ENCODE measurements at regions not wholly inside any gene's neighbourhood (a gene's known extent, or its start where the extent isn't known, plus 50 kb on each side); places are given as distances from the start of the nearest gene placed in this dataset.
"Not testable (repeated sequence)": the region's sequence is repeated elsewhere in the genome, so short reads cannot be mapped to it uniquely, and the experiment has no call there.

DNA sequence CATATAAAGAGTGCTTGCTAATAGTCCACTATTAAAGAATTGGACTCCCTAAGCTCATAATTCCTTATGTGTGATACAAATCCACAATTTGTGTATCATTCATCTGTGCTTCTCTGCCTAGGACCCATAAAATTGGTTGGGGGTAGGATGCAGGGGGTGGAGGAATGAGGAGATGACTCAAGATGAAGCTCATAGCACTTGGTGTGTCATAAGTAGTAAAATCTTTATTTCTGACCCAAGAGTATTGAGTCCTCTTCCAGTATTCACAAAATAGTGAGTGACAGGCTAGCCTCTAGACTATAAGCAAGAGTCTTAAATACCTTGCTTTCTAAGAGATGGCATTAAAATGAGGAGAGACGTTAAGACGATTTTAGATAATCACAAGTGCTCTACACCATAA is 390.9 kb upstream of the CDH19 start:
- no peak for DNase-seq

DNA sequence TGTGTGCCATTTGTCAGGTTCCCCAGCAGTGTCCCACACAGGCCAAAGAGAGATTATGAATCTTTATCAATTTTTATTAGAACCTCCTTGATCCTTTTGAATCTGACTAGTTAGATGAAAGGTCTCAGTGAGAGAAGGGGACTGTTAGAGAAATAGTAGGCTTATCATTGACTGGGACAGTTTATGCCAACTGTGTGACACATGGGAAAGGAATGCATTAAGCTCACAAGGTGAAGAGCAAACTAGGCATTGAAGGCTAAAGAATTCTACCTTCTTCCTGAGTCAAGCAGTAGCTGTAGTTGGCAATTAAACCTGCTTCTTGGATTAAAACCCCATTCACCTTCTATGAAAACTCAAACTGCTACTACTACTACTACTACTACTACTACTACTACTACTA is 389.6 kb upstream of the CDH19 start:
- no peak for DNase-seq

GRCh38 chr18:66990909-66991308 is 387.0 kb upstream of the CDH19 start:
- DNase-seq = no peak

DNA sequence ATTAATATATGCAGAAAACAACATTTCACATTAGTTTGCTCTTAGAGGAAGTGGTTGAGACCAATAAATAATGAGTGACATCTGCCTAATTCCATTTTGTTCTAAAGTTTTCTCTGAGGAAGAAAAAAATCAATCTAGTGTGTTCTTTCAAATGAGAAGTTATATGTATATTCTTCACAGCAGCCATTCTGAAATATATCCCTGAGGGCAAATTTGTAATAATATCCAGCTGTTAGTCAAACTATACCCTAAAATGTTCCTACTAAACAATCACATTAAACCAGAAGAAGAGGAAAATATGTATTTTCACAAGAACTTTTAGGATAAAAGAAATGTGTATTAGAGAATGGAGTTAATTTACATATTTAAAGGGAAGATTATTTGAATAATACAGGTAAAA is 375.1 kb upstream of the CDH19 start:
- no peak for DNase-seq

DNA sequence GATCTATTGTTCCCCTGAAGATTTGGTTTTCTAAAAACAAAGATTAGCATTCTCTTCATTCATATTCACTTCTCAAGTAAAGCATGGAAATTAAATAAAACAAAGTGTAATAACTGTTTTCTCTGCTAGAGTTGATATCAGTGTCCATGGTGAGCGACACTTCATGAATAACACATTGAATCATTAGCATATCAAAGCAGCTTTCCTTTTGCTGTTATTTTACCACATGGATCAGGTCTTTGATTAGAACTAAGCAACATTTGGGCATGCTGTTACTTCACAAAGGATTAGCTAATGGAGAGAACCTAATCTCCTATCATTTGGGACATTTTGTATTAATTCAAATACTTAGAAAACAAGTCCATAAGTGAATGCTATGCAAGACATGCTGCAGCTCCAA is 368.8 kb upstream of the CDH19 start:
- no peak for DNase-seq

GRCh38 chr18:66971960-66972359 is 368.1 kb upstream of the CDH19 start:
- DNase-seq = no peak

DNA sequence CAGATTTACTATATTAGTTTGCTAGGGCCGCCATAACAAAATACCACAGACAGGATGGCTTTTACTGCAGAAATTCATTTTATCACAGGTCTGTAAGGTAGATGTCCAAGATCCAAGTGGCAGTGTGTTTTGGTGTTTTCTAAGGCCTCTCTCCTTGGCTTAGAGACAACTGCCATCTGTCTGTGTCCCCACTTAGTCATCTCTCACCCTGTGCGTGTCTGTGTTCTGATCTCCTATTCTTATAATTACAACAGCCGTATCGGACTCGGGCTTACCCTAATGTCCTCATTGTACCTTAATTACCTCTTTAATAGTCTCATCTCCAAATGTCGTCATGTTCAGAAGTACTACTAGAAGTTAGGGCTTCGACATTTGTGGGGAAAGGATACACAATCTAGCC is 362.3 kb upstream of the CDH19 start:
- DNase-seq = no peak

- no peak for DNase-seq
Measured at GRCh38 chr18:66958309-66958708, 354.4 kb upstream of the CDH19 start.

- no peak for DNase-seq
Measured at GRCh38 chr18:66951750-66952149, 347.9 kb upstream of the CDH19 start.

DNA sequence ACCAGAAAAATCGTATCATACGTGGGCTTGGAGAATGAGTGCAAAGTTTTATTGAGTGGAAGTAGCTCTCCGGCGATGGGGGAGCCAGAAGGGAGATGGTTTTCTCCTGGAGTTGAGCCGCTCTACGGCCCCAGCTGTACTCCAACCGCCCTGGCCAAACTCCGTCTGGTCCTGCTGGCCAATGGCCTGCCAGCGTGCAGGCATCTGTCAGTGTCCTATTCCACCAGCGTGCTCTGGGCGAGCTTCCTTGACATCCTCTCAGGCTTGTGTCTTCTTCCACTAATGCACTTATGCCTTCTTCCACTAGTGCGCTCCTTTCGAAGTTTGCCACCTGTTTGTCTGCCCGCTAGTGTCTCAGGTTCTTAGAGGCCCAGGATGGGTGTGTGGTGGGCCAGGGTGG is 345.5 kb upstream of the CDH19 start:
- DNase-seq = no peak

- no peak for DNase-seq
Measured at GRCh38 chr18:66937546-66937945, 333.7 kb upstream of the CDH19 start.

DNA sequence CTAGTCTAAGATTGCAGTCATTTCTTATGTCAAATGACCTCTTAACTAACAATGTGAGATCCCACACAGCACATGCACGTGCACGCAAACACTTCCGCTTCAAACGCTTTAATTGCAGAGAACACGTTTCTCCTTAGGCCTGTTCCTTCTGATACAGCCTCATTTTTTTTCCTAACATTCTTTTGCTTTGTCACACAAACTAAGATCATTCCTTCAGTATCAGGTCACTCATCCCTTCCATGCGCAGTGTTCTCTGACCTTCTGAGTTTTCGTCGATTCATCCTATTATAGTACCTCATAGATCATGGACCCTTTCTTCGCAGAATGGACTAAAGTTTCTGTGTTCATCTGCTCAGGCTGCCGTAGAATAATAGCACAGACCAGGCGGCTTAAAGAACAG is 327.1 kb upstream of the CDH19 start:
- DNase-seq = no peak

GRCh38 chr18:66916834-66917233 is 312.9 kb upstream of the CDH19 start:
- DNase-seq = no peak

- DNase-seq = no peak
Measured at GRCh38 chr18:66900837-66901236, 296.9 kb upstream of the CDH19 start.

GRCh38 chr18:66895631-66896030 is 291.7 kb upstream of the CDH19 start:
- DNase-seq = no peak

GRCh38 chr18:66894851-66895250 is 291.0 kb upstream of the CDH19 start:
- no peak for DNase-seq

DNA sequence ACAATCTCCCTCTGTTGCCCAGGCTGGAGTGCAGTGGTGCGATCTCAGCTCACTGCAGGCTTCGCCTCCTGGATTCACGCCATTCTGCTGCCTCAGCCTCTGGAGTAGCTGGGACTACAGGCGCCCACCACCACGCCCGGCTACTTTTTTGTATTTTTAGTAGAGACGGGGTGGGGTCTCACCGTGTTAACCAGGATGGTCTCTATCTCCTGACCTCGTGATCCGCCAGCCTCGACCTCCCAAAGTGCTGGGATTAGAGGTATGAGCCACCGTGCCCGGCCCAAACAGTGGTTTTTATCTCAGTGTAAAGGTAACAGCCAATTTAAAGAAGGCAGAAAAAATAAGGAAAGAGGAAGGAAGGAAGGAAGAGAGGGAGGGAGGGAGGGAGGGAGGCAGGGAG is 288.5 kb upstream of the CDH19 start:
- DNase-seq = not testable (repeated sequence)

GRCh38 chr18:66874812-66875474 is 271.1 kb upstream of the CDH19 start:
- no peak for DNase-seq

- DNase-seq = no peak
Measured at GRCh38 chr18:66874375-66874774, 270.5 kb upstream of the CDH19 start.

DNA sequence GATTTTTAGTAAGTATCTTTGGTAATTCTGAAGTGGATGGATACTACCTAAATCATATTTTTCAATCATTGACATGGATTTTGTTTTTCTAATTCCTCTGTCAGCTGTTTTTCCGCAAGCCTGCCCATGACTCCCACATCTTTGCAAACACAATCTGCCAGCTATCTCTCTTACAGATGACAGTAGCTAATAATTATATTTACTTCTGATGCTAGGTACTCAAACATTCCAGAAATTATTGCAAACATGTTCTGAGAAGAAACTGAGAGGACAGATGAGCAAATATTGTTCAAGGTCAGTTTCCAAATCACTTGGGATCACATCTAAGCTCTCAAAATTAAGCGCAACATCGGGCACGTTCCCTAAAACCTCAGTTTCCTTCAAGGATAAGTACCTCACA is 270.0 kb upstream of the CDH19 start:
- DNase-seq = no peak

- no peak for DNase-seq
Measured at GRCh38 chr18:66872277-66872676, 268.4 kb upstream of the CDH19 start.

DNA sequence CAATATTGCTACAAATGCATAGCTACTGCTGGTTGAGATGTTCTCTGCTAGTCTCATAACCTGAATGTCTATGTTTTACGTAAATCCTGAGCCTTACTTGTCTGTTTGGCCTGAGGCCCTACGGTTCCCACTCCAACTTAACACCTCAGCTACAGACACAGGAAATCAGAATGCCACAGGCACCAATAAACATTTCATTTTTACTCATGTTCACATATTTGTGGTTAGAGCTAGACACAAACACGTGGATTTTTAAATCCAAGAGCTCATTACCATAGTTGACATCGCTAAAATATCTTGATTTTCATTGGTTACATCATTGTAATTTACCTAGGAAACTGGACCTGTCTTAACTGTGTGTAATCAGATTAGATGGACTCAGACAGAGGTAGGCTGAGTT is 263.8 kb upstream of the CDH19 start:
- no peak for DNase-seq

GRCh38 chr18:66866427-66866940 is 262.6 kb upstream of the CDH19 start:
- DNase-seq = not testable (repeated sequence)

- no peak for DNase-seq
Measured at GRCh38 chr18:66838340-66838987, 234.6 kb upstream of the CDH19 start.

DNA sequence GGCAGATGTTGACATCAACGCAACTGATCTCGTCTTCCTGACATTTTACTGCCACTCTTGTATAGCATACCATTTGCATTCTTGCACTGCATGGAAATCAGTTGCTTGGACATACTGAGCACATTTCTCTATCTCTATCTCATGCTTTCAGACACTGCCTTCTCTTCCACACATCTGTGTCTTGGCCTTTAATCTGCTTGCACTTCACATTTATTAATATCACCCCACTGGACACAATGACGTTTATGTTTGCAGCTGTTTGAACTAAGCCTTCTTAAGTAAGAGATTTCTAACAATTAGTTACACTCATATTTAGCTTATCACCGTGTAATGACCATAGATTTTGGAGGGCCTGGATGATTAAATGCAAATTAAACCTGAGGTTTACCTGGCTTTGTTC is 229.8 kb upstream of the CDH19 start:
- DNase-seq = no peak

All from retina (tissue), 1 donor.